GM23338 (cell line): ENCODE measurements at regions not wholly inside any gene's neighbourhood (a gene's known extent, or its start where the extent isn't known, plus 50 kb on each side); places are given as distances from the start of the nearest gene placed in this dataset.

Experiments
- ATAC-seq: fragments of 200-7000 bp; cut with Tn5 transposase; 3 replicates; pipeline ENCODE4 v1.9.1; 2020
- DNase-seq: peaks from one replicate; pipeline ENCODE4 v3.0.0-alpha.2; 2015; ENCODE audit warnings: low spot score
- H2AFZ ChIP-seq: fragments of 200-600 bp; sonication (generic); 2 replicates; pipeline ENCODE4 v1.8.0; 2016; ENCODE audit warnings: antibody characterized with exemption, mild to moderate bottlenecking, moderate library complexity
- H3F3A ChIP-seq: fragments of 200-600 bp; sonication (generic); replicated peaks from 2 replicates; pipeline ENCODE4 v1.8.0; 2017; ENCODE audit warnings: antibody characterized with exemption, mixed run types, low read depth
- H3K27ac ChIP-seq: fragments of 200-600 bp; sonication (generic); 2 replicates; pipeline ENCODE4 v1.6.1; 2016; ENCODE audit warnings: low read depth
- H3K27me3 ChIP-seq: fragments of 200-600 bp; sonication (generic); 2 replicates; pipeline ENCODE4 v1.8.0; 2016; ENCODE audit warnings: mild to moderate bottlenecking, mixed run types, moderate library complexity; ENCODE audit not compliant: insufficient read depth
- H3K36me3 ChIP-seq: fragments of 200-600 bp; sonication (generic); 2 replicates; pipeline ENCODE4 v1.8.0; 2016; ENCODE audit warnings: mild to moderate bottlenecking; ENCODE audit not compliant: insufficient read depth
- H3K4me1 ChIP-seq: fragments of 200-600 bp; sonication (generic); 2 replicates; pipeline ENCODE4 v1.8.0; 2016; ENCODE audit warnings: mild to moderate bottlenecking, moderate library complexity; ENCODE audit not compliant: insufficient read depth
- H3K4me2 ChIP-seq: fragments of 200-600 bp; sonication (generic); 2 replicates; pipeline ENCODE4 v1.7.1; 2017; ENCODE audit warnings: mixed run types
- H3K4me3 ChIP-seq: fragments of 200-600 bp; sonication (generic); 2 replicates; pipeline ENCODE4 v1.6.1; 2016; ENCODE audit warnings: mixed run types
- H3K79me2 ChIP-seq: fragments of 200-600 bp; sonication (generic); replicated peaks from 2 replicates; pipeline ENCODE4 v1.8.0; 2017; ENCODE audit warnings: mild to moderate bottlenecking; ENCODE audit not compliant: insufficient read depth
- H3K9me2 ChIP-seq: fragments of 200-600 bp; sonication (generic); 2 replicates; pipeline ENCODE4 v1.8.0; 2017; ENCODE audit not compliant: insufficient read depth
- H4K20me1 ChIP-seq: fragments of 200-600 bp; sonication (generic); replicated peaks from 2 replicates; pipeline ENCODE4 v1.8.0; 2017; ENCODE audit warnings: mild to moderate bottlenecking; ENCODE audit not compliant: insufficient read depth
- H3K27ac Mint-ChIP-seq: 2 replicates; pipeline ENCODE4 v1.8.0; 2020; ENCODE audit warnings: inconsistent platforms, mild to moderate bottlenecking, moderate library complexity, mixed read lengths
- H3K27me3 Mint-ChIP-seq: 3 replicates; pipeline ENCODE4 v1.8.0; 2022; ENCODE audit warnings: low read depth, mild to moderate bottlenecking, moderate library complexity, mixed read lengths, inconsistent platforms; ENCODE audit not compliant: insufficient read depth, poor library complexity
- H3K36me3 Mint-ChIP-seq: 3 replicates; pipeline ENCODE4 v1.8.0; 2021; ENCODE audit warnings: low read depth, mild to moderate bottlenecking, inconsistent platforms, moderate library complexity, mixed read lengths
- H3K4me1 Mint-ChIP-seq: 3 replicates; pipeline ENCODE4 v1.8.0; 2020; ENCODE audit warnings: mild to moderate bottlenecking, inconsistent platforms, mixed read lengths
- H3K4me3 Mint-ChIP-seq: 3 replicates; pipeline ENCODE4 v1.8.0; 2021; ENCODE audit warnings: moderate library complexity, mild to moderate bottlenecking, inconsistent platforms, mixed read lengths
- H3K9me3 Mint-ChIP-seq: 3 replicates; pipeline ENCODE4 v1.8.0; 2020; ENCODE audit warnings: moderate library complexity, mild to moderate bottlenecking, inconsistent platforms, mixed read lengths
- CREB1 ChIP-seq: fragments of 250-450 bp; sonication (Bioruptor Pico); IDR thresholded peaks from 2 replicates; pipeline ENCODE4 v1.5.0; 2020; ENCODE audit warnings: low read depth, mild to moderate bottlenecking, moderate library complexity
- ETS1 ChIP-seq: IDR thresholded peaks from 2 replicates; pipeline ENCODE4 v1.6.1; 2016; ENCODE audit warnings: antibody characterized with exemption
- EZH2 ChIP-seq: fragments of 200-600 bp; sonication (generic); IDR thresholded peaks from one replicate; pipeline ENCODE4 v1.8.0; 2017; ENCODE audit warnings: antibody characterized with exemption, mild to moderate bottlenecking, low read depth; ENCODE audit not compliant: unreplicated experiment
- EZH2phosphoT487 ChIP-seq: fragments of 200-600 bp; sonication (generic); IDR thresholded peaks from one replicate; pipeline ENCODE4 v1.8.1; 2018; ENCODE audit warnings: antibody characterized with exemption; ENCODE audit not compliant: unreplicated experiment
- JUNB ChIP-seq: IDR thresholded peaks from one replicate; pipeline ENCODE4 v1.6.1; 2016; ENCODE audit warnings: antibody characterized with exemption; ENCODE audit not compliant: unreplicated experiment
- NANOG ChIP-seq: IDR thresholded peaks from 2 replicates; pipeline ENCODE4 v1.6.1; 2016; ENCODE audit warnings: antibody characterized with exemption, borderline replicate concordance
- POLR2AphosphoS5 ChIP-seq: IDR thresholded peaks from 2 replicates; pipeline ENCODE4 v1.6.1; 2016; ENCODE audit warnings: antibody characterized with exemption, low read depth
- REST ChIP-seq: IDR thresholded peaks from one replicate; pipeline ENCODE4 v1.6.1; 2018; ENCODE audit warnings: antibody characterized with exemption; ENCODE audit not compliant: unreplicated experiment
- STAT1 ChIP-seq: IDR thresholded peaks from one replicate; pipeline ENCODE4 v1.6.1; 2016; ENCODE audit warnings: antibody characterized with exemption; ENCODE audit not compliant: unreplicated experiment
- ZNF114 ChIP-seq: fragments of 250-450 bp; sonication (Bioruptor Pico); IDR thresholded peaks from 2 replicates; pipeline ENCODE4 v1.5.0; 2020; ENCODE audit warnings: mild to moderate bottlenecking, moderate library complexity
- ZNF462 ChIP-seq: fragments of 250-450 bp; sonication (Bioruptor Pico); IDR thresholded peaks from 2 replicates; pipeline ENCODE4 v1.5.0; 2020; ENCODE audit warnings: mild to moderate bottlenecking, moderate library complexity

- TF ChIP-seq REST (no peak), NANOG (no peak), POLR2AphosphoS5 (no peak), ZNF114 (CRISPR knock-in tag) (no peak), JUNB (no peak), EZH2phosphoT487 (no peak), EZH2 (no peak), CREB1 (no peak), ETS1 (no peak)
Observed at GRCh38 chr2:114122930-114123329, 233.0 kb downstream of the ACTR3 start (continued).

GRCh38 chr2:114123925-114124324, 234.0 kb downstream of the ACTR3 start:
- Histone ChIP-seq H3K79me2 (no peaks in the 10 kb centered on the region), H3K4me3 (no peak overlapping the region), H3K9me2 (no peaks in the 10 kb centered on the region), H3F3A (no peaks in the 10 kb centered on the region), H3K27ac (no peak overlapping the region), H3K4me2 (no peak overlapping the region), H3K4me1 (no peaks in the 10 kb centered on the region), H3K36me3 (no peaks in the 10 kb centered on the region), H3K27me3 (no peaks in the 10 kb centered on the region), H4K20me1 (no peaks in the 10 kb centered on the region), H2AFZ (0 out of 2 replicates have a peak overlapping the region, but pooled peaks have one; percentile 23)
- DNase-seq (no peak), ATAC-seq (peak; percentile 90)
- TF ChIP-seq ZNF114 (CRISPR knock-in tag) (no peak), STAT1 (no peak), ZNF462 (CRISPR knock-in tag) (no peak)
- Mint-ChIP-seq H3K36me3 (no peaks in the 10 kb centered on the region), H3K27me3 (no peaks in the 10 kb centered on the region), H3K9me3 (peaks cover 28% of the 10 kb centered on the region), H3K4me3 (no peak overlapping the region), H3K27ac (no peak overlapping the region), H3K4me1 (peaks cover 15% of the 10 kb centered on the region; the same call in 2 of the 3 replicates)
